Fibroblast of skin of right quadriceps (primary cell): ENCODE measurements at regions not wholly inside any gene's neighbourhood (a gene's known extent, or its start where the extent isn't known, plus 50 kb on each side); places are given as distances from the start of the nearest gene placed in this dataset.

Experiments used
- DNase-seq: peaks from one replicate; pipeline ENCODE4 v3.0.0-alpha.2; 2013

DNA sequence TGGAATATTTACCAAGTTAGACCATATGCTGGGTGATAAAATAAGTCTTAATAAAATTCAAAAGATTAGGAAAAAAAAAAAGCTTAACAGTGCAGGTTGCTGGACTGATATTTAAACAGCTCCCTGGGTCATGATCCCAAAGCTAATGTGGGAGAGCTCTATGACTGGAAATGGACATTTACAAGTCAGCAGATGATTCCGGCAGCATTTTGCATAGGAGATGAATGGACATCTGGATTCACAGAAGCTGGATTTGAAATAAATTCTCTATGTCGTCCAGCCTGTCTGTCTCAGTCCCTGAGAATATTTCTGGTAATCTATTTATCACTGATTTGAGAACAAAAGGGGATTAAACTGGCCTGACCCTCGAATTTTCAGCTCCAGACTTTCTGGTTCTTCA, 52.3 kb upstream of the KLHL25 start:
- no peak for DNase-seq

GRCh38 chr15:85849946-85850345, 55.2 kb upstream of the KLHL25 start:
- no peak for DNase-seq

DNA sequence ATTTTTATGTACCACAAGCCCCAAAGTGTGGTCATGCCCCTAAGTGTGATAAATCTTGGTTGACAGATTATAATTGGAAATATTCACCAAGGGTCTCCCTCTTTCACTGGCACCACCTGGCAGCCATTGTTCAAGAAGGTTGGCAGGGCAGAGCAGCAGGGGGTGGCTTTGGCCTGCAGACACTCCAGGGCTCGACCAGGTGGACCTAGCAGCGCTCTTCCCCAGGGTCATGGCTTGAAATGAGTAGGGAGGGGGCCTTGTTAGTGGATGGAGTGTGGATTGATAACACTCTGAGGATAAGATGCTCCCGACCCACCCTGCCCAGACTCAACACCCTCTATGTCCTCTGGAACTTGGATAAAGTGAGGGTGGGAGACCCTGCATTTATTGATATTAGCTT, 58.2 kb upstream of the KLHL25 start:
- no peak for DNase-seq

DNA sequence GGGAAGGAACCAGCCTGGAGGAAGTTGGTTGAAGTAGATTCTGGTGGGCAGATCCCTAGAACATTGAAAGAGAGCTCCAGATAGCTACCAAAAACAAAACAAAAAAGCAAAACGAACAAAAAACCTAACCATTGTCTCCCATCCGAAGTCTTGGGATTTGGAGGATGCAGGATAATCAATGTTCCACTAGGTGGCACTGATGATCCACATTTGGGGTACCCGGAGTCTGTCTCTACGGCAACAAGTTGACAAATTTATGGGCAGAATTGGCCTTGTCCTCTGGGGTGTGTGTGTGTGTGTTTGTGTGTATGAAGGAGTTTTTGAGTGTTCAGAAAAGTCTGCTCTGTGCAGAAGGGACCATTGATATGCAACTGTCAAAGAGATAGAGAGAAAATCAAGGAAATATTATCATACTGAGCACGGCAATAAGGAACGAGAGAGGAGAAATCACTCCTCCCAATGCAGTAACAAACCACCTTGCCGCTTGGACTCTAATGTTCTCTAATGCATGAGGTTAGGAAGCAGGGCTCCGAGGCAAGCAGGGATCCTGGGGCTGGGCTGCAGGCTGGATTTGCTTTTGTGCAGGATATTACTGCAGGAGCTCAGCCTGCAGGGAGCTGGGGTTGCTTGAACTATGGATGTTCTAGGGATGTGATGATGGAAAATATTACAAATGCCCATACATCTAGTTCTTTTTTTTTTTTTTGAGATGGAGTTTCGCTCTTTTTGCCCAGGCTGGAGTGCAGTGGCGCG, 59.8 kb upstream of the KLHL25 start:
- peak; percentile 55 for DNase-seq

GRCh38 chr15:85858586-85859375, 64.1 kb upstream of the KLHL25 start:
- peak; percentile 51 for DNase-seq

GRCh38 chr15:85859671-85860070, 64.9 kb upstream of the KLHL25 start:
- DNase-seq, result no peak

DNA sequence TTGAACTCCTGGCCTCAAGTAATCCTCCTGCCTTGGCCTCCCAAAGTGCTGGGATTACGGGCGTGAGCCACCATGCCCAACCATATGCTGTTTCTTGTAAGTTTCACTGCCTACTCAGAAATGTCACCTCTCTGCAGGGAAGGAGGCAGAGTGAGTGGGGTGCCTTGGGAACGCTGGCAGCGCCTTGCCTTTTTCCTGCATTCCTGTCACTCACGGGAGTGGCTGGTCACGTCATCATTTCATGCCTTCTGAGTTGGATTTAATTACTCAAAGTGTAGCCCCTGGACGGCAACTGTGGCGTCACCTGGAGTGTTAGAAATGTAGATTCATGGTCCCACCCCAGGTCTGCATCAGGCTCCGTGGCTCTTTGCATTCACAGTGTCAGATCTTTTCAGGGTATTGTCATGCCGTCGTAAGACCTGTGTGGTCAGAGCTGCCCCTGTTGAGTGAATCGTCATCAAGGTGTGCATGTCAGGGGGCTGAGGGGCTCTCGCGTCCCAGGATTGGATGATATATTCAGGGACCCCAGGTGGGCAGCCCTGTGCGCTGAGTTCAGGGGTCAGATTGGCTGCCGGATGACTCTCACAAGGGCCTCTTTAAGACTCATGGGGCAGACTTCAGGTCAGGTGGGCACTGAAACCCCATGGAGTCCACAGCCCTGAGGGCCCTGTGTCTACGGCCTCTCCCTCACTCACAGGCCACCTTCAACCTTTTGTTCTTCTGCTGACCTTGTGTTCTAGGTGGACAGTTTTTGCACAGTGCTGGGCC, 65.9 kb upstream of the KLHL25 start:
- no peak for DNase-seq

- peak; percentile 34 for DNase-seq
These were observed 70.5 kb upstream of the KLHL25 start for GRCh38 chr15:85865070-85865684.

DNA sequence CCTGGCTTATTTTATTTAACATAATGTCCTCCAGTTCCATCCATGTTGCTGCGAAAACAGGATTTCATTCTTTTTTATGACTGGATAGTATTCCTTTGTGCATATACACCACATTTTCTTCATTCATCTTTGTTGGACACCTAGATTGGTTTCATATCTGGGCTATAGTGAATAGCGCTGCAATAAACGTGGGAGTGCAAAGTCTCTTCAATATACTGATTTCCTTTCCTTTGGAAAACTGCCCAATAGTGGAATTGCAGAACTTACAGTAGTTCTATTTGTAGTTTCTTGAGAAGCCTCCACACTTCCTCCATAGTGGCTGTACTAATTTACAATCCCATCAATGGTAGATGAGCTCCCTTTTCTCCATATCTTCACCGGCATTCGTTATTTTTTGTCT, 72.5 kb upstream of the KLHL25 start:
- no peak for DNase-seq

DNA sequence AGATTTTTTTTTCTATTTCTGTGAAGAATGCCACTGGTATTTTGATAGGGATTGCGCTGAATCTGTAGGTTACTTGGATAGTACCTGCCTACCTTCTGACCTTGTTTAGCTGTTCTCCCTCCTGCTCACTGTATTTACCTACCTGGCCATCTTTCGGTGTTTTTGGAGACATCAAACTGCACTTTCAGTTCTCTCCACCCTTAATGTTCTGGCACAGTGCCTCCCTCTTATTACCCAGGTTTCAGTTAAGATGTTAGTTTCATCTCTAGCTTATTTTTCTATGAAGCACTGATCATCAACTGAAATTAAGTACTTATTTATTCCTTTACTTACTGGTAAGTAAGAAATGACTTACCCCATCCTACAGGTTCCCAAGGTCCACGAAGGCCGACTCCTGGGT, 74.4 kb upstream of the KLHL25 start:
- DNase-seq, result no peak

GRCh38 chr15:85870216-85871014, 75.7 kb upstream of the KLHL25 start:
- no peak for DNase-seq

DNA sequence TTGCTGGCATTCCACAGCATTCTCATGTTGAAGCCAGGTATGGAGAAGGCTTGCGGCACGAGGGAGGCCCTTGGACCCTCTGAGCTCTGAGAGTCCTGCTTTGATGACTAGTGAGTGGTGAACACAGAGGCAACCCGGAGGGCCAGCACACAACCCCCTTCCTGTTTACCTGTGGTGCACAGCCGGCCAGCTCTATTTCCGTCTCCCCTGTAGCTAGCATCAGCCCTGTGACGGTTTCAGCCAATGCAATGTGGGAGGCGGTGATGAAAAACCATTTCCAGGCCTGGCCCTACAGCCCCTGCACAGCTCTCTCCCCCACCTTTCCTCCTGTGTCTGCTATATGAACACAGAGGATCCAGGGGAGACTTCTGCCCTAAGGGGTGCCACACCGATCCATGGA, 76.8 kb upstream of the KLHL25 start:
- no peak for DNase-seq

DNA sequence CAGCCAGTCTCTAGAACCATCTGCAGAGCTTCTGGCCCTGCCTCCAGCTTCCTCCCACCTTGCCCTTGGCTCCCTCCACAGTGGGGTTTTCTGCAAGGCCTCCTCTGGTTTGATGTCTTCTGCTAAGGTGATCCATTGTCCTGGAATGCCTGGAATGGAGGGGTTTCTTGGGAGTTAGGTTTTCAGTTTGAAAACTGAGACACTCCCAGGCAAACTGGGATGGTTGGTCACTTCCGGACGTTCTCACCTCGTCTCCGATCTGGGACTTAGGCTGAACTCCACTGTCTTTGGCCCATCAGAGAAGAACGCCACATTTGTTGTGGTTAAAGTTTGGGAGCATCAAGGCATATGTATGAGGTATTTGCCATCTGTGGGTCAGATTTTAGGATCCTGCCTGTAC, 77.4 kb upstream of the KLHL25 start:
- no peak for DNase-seq

DNA sequence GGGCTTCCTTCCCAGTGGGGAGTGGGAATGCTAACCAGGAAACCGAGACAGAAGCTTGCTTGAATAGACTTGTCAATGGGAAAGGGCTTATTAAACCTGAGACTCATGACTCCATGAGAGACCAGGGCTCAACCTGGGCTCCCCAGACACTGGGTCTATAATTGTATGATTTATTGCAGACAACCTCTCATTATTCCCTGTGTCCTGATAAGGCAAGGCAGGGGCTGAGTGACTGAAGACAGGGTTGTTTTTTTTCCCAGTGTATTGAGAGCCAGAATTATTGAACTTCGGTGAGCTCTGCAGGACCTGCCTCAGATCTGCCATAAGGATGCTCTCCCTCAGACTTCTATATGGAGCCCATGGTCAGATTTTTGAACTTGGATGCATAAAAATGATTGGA, 79.5 kb upstream of the KLHL25 start:
- DNase-seq, result no peak

DNA sequence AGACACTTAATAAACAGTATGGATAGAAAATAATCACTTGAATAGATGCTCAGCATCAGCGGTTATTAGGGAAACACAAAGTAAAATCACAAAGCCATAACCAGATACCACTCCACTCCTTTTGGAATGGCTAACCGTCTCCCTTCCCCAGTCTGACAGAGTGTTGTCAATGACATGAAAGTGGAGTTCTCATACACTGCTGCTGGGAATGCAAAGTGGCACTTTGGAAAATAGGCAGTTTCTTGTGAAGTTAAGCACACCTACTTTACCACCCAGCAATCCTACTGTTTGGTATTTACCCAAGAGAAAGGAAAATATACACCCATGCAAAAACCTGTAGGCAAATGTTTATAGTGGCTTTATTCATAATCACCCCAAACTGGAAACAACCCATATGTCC, 81.0 kb upstream of the KLHL25 start:
- no peak for DNase-seq

DNA sequence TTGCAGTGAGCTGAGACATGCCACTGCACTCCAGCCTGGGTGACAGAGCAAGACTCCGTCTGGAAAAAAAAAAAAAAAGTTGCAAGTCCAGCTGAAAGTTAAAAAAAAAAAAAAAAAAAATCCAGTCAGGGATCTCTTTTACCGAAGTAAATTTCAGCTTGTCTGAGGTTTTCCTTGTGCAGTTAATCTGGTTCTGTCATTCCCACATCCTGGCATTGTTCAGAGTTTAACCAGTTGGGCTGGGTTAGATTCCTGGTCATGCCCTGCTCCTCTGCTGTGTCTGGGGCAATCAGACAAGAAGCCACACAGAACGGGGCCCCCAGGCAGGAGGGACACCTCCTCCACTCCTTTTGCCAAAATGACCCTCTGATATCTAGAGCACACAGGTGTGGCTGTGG, 84.1 kb upstream of the KLHL25 start:
- DNase-seq, result no peak

DNA sequence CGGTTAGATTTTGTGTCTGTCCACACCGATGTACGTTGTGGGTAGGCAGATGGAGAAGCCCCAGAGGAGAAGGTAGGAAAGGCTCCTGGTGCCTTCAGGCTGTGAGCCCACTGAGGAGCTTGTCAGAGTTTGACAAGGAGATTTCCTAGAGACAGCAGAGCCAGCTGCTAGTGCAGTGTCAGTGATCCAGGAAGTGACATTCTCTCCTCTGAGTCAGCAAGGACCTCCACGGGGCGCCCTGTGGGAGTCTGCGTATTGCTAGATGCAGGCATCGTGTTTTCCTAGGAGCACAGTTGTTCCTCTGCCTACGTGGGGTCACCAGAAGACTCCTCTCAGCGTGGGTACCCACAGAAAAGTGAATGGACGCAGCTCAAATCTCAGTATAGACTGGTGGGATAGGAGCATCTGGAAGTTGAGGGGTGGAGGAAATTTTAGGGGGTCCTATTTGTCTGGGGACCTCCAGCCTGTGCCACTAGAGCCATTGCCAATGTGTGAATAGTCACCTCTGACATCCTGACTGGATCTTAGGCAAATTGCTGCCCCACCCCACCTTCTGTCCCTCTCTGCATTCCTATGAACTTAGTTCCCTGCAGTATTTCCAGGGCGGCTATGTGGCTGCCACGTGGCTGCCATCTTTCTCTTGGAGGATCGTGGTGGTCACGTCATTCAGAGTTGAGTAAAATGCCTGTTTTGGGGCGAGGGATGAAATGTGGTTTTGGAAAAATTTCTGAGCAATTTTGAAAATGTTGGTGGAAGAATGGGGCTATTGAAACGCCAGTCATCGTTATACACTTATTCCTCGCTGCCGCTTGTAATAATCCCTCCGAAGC, 84.8 kb upstream of the KLHL25 start:
- peak; percentile 43 for DNase-seq

- DNase-seq, result no peak
These were observed 85.9 kb upstream of the KLHL25 start for GRCh38 chr15:85880501-85881190.

GRCh38 chr15:85886309-85886811, 91.6 kb upstream of the KLHL25 start:
- DNase-seq, result no peak

- DNase-seq, result no peak
These were observed 95.4 kb upstream of the KLHL25 start for GRCh38 chr15:85889956-85890619.
